GM18519 (cell line): ENCODE measurements at regions not wholly inside any gene's neighbourhood (a gene's known extent, or its start where the extent isn't known, plus 50 kb on each side); places are given as distances from the start of the nearest gene placed in this dataset.

Source experiments
- ATAC-seq: cut with Tn5 transposase; IDR thresholded peaks from one replicate; pipeline ENCODE4 v1.9.1; 2021; ENCODE audit warnings: mild to moderate bottlenecking, moderate library complexity; ENCODE audit not compliant: unreplicated experiment, low FRiP score

GRCh38 chr21:15559660-15560059, 170.1 kb upstream of the USP25 start:
- ATAC-seq = no peak

- no peak for ATAC-seq
Observed at GRCh38 chr21:15560383-15561056, 169.3 kb upstream of the USP25 start.

GRCh38 chr21:15562748-15563147, 167.0 kb upstream of the USP25 start:
- no peak for ATAC-seq

DNA sequence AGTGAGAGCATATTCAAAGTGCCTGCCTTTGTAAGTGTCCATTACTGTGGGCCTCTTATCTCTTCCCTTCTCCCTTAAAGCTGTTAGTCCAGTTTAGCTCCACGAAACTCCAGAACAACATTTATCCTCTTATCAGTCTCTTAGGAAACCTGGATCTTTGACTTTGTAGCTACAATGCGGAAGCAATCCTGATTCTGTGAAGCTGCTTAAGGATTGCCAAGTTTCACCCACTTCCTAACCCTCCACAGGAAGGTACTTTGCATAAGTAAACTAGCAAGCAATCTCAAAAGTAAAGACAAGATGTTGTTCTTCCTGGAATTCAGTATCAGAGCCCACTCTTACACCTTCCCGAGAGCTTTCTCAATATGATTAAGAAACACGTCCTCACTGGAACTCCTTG, 164.9 kb upstream of the USP25 start:
- ATAC-seq = no peak

DNA sequence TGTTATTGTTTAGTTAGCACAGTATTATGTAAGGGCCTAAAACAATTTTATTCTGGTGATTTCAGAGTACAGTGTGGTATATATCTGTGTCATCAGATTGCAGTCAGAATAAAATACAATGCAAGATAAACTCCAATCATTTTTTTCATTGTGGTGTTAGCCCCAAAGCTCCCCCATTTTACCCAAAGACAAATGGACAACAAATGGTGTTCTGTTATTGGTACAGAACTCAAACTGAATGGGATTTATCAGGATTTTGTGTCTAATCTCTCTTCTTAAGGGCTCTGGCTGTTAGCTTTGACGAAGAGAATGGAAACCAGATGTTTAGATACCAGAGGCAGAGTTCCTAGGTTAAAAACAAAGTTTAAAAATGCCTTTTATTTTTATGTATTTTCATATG, 163.1 kb upstream of the USP25 start:
- ATAC-seq = no peak

- no peak for ATAC-seq
Observed at GRCh38 chr21:15567191-15567590, 162.6 kb upstream of the USP25 start.

DNA sequence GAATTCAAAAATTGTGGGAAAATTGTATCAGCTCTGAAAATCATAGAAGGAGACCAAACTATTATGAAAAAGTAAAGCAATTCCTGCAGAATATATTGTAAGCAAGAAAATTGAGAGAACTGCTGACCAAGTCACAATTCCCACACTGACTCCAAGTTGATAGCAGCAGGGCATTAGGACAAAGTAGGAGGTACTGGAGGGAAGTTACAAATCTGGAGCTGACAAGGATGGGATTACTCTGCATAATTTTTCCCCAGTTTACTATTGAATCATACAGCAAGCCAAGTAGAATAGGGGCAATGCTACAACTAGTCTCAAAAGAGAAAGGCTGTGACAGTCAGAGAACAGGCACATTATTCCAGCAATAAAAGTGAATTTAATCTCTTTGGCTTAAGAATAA, 161.3 kb upstream of the USP25 start:
- ATAC-seq = no peak

- ATAC-seq = no peak
Observed at GRCh38 chr21:15586752-15587427, 142.9 kb upstream of the USP25 start.

- no peak for ATAC-seq
Observed at GRCh38 chr21:15592271-15592860, 137.4 kb upstream of the USP25 start.

DNA sequence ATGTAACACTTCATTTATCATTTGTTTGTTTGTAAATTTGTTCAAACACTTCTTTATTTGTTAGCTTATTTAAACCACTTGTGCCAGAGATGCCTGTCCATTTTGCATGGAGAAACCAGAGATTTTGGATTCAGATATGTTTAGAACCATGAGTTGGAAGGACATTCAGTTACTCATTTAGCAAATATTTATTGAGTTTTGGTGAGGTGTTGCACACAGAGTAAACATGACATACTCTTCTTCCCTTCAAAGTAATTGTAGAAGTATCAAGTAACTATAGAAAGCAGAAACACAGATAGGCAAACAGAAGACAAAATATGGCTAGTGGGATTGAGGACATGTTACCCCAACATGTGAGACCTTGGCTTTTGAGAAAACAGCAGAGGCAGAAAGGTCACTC, 136.8 kb upstream of the USP25 start:
- no peak for ATAC-seq

DNA sequence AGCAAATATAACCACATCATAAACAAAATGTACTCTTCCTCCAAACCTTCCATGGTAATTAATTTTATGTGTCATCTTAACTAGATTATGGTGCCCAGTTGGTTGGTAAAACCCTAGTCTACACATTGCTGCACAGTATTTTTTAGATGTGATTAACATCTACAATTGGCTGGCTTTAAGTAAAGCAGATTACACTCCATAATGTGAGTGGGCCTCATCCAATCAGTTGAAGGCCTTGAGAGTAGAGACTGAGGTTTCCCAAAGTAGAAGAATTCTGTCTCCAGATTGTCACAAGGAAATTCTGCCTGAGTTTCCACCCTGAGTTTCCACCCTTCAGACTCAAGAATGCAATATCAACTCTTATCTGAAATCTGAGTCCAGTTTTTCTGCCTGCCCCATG, 128.4 kb upstream of the USP25 start:
- no peak for ATAC-seq

DNA sequence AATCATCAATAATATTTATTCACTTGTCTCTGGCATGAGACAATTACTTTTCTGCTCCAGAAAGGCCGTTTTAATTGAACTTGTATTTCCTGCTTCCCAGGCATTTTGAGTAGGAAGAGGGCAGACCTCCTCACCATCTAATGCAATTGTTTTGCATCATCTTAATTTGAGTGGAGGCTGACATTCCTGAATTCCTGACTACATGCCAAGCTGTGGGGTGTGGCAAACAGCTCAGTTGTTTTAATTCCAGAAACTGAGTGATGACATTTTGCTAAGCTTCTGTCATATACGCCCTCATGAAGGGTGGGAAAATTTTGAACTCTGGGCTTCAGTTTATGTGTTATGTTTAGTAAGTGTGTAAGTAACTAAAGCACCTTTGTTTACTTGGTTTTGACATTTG, 125.4 kb upstream of the USP25 start:
- no peak for ATAC-seq

DNA sequence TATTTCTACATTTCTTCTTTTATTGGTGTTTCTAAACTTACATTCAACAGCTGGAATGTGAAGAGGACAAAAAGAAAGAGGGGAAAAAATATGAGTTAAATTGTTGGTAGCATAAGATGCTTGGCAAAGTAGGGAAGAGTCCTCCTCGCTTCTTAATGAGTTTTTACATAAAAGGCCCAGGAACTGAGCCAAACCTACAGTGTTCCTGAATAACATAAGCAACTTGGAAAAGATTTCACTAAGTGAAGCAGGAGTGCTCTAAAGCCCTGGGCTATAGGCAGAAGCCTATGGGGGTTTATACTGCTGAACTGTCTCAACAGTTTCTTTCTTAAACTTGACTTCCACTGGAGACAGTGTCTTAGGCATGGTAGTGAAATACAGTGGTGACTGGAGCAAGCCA, 115.0 kb upstream of the USP25 start:
- no peak for ATAC-seq

DNA sequence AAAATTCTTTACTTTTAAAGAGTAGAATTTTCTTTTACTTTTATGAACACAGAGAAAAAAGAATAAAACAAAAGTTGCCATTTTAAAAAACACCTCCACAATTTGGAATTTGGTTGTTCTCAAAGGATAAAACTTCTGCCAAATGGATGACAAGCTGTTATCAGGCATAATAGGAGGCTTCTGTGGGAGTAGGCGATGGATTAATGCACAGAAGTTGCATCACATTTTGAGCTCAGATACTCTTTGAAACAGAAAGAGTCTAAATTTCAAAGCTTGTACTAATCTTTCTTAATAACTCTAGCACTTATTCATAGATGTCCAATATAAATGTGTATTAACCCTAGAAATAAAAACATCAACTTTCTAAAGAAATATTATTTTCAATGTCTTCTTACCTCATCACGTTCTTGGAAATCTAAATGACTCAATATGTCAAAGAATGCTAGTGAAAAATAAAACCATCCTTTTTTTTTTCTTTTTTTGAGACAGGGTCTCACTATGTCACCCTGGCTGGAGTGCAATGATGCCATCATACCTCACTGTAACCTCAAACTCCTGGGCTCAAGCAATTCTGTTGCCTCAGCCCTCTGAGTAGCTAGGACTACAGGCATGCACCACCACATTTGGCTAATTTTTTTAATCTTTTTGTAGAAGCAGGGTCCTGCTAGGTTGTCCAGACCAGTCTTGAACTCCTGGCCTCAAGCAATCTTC, 112.8 kb upstream of the USP25 start:
- ATAC-seq = no peak

DNA sequence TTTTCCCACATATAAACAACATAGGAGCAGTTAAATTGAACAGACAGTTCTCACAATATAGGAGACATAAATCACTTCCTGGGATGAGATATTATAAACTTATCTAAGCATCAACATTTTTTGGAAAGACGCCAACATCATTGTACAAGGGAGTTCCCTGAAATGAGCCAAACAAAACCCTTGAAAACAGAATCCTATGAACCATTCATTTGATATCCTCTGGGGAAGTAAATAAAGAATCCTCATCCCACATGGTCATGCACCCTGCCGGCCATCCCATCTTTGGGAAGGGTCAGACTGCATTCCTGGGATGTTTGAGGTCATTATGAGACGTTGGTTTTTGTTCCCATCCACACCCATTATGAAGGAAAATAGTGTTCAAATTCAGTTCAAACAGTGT, 111.8 kb upstream of the USP25 start:
- no peak for ATAC-seq

DNA sequence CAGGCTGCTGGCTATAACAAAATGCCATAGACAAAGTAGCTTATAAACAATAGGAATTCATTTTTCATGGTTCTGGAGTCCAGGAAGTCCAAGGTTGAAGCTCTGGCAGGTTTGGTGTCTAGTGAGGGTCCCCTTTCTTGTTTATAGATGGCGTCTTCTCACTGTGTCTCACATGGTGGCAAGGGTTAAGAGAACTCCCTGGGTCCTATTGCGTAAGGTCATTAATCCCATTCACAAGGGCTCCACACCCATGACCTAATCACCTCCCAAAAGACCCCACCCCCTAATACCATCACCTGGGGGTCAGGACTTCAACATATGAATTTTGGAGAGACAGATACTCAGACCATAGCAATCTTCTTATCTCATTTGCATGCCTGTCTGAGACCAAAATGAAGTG, 108.9 kb upstream of the USP25 start:
- no peak for ATAC-seq

DNA sequence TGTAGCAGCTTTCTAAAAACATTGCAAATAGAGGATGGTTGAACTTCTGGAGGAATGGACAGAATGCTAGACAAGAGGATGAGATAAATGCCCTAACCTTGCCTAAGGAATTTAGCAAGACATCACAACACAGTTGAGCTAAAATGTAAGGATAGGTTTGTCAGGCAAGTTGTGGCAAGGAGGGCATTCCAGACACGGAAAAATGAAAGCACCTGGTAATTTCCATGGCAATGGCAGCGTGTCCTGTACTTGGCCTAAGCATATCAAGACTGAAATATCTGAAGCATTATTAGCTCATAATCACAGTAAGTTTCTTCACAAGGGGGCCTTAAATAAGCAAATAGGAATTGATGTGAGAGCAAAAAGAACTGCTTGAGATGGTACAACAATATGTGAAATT, 105.1 kb upstream of the USP25 start:
- ATAC-seq = no peak

DNA sequence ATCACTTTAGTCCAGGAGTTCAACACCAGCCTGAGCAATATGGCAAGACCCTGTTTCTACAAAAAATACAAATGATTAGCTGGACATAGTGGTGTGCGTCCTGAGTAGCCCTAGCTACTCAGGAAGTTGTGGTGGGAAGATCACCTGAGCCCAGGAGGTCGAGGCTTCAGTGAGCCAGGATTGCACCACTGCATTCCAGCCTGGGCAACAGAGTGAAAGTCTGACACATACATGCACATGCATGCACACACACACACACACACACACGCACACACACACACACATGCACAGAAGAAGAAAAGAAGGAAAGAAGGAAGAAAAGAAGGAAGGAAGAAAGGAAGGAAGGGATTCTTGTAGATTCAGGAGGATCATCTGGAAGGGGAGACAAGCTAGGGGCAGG, 104.4 kb upstream of the USP25 start:
- no peak for ATAC-seq

GRCh38 chr21:15626031-15626430, 103.8 kb upstream of the USP25 start:
- ATAC-seq = no peak

DNA sequence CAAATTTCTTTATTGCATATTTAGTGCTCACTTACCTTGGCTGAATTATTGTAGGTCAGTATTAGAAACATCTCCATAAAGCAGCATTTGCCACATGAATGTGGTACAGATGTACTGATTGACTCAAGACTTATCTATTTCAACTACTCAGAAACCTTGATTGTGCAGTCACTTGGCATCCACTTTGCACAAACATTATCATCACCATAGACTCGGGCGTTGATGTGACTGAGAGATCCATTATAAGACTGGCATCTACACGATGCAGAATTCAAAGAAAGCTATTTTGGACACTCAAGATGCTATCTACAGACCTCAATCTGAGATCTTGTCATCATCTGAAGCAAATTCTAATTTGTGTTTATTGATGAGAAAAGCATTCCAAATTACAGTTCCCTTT, 102.8 kb upstream of the USP25 start:
- no peak for ATAC-seq

- ATAC-seq = no peak
Observed at GRCh38 chr21:15627823-15628222, 102.0 kb upstream of the USP25 start.

DNA sequence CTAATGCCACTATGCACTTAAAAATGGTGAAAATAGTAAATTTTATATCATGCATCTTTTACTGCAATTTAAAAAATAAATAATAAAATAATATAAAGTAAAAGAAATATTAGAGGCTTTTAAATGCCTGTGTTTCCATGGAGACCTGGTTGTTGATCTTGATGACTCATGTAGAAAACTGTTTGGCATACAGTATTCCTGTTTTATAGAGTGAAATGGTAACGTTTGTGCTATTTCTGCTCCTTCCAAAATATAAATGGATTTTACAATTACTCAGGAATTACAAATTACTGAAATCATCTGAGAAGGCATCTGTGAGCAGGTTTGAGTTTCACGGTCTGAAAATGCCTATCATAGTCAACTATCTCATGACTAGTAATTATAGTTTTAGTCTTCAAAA, 98.4 kb upstream of the USP25 start:
- no peak for ATAC-seq
